CD14-positive monocyte (primary cell): ENCODE measurements at regions not wholly inside any gene's neighbourhood (a gene's known extent, or its start where the extent isn't known, plus 50 kb on each side); places are given as distances from the start of the nearest gene placed in this dataset.

Experiments
- DNase-seq, 3 donors: peaks; one replicate each; pipeline ENCODE4 v3.0.0-alpha.2; 2011 to 2022
- H2AFZ ChIP-seq: 2 replicates; pipeline ENCODE4 v1.6.0; 2012; ENCODE audit warnings: mild to moderate bottlenecking, low read depth, low read length, inconsistent platforms; ENCODE audit not compliant: insufficient read depth, poor library complexity, severe bottlenecking
- H3K27ac ChIP-seq, 2 donors: 1 replicate in 1 of 2; 2 replicates in 1 of 2; pipeline ENCODE4 v1.5.1; 2012 to 2013; ENCODE audit warnings: low read length in 2 of 2, control low read depth in 1 of 2, inconsistent platforms in 1 of 2, low read depth in 1 of 2, mild to moderate bottlenecking in 1 of 2
- H3K27me3 ChIP-seq, 2 donors: one replicate each; pipeline versions ENCODE4 v1.6.0 to v1.6.1; 2011 to 2013; ENCODE audit warnings: low read length in 2 of 2; ENCODE audit not compliant: control insufficient read depth in 2 of 2, insufficient read depth in 2 of 2
- H3K36me3 ChIP-seq, 2 donors: replicated peaks in 1 of 2; 1 replicate in 1 of 2; 2 replicates in 1 of 2; pipeline versions ENCODE4 v1.5.1 to v1.6.1; 2012 to 2013; ENCODE audit warnings: low read length in 2 of 2, control low read depth in 1 of 2, inconsistent platforms in 1 of 2, mild to moderate bottlenecking in 1 of 2; ENCODE audit not compliant: insufficient read depth in 2 of 2, control insufficient read depth in 1 of 2
- H3K4me1 ChIP-seq, 2 donors: 1 replicate in 1 of 2; 2 replicates in 1 of 2; pipeline versions ENCODE4 v1.5.1 to v1.6.1; 2012 to 2013; ENCODE audit warnings: low read length in 2 of 2, control low read depth in 1 of 2, inconsistent platforms in 1 of 2, mild to moderate bottlenecking in 1 of 2, moderate library complexity in 1 of 2; ENCODE audit not compliant: insufficient read depth in 2 of 2, control insufficient read depth in 1 of 2
- H3K4me2 ChIP-seq: replicated peaks from 2 replicates; pipeline ENCODE3; 2012; ENCODE audit warnings: low read length, moderate library complexity, mild to moderate bottlenecking; ENCODE audit not compliant: poor library complexity, severe bottlenecking; ENCODE audit errors: extremely low read depth
- H3K4me3 ChIP-seq, 3 experiments: fragments of 200-600 bp in 1 of 3; sonication (generic) in 1 of 3; replicated peaks in 1 of 3; 1 replicate in 2 of 3; 2 replicates in 1 of 3; pipeline ENCODE4 v1.5.1; 2011 to 2013; ENCODE audit warnings: low read length in 3 of 3, mild to moderate bottlenecking in 3 of 3, control low read depth in 2 of 3, low read depth in 2 of 3, inconsistent platforms in 1 of 3, moderate library complexity in 1 of 3
- H3K79me2 ChIP-seq: 2 replicates; pipeline ENCODE4 v1.6.0; 2012; ENCODE audit warnings: mild to moderate bottlenecking, control low read depth, inconsistent platforms, low read length, moderate library complexity; ENCODE audit not compliant: insufficient read depth
- H3K9ac ChIP-seq: 2 replicates; pipeline ENCODE4 v1.6.0; 2017; ENCODE audit warnings: low read length, mild to moderate bottlenecking; ENCODE audit not compliant: insufficient read depth, poor library complexity, severe bottlenecking
- H3K9me3 ChIP-seq, 2 donors: replicated peaks in 1 of 2; 1 replicate in 1 of 2; 2 replicates in 1 of 2; pipeline versions ENCODE4 v1.5.1 to v1.6.1; 2012 to 2013; ENCODE audit warnings: low read length in 2 of 2, control low read depth in 1 of 2; ENCODE audit not compliant: control insufficient read depth in 1 of 2, insufficient read depth in 1 of 2
- H4K20me1 ChIP-seq: 2 replicates; pipeline ENCODE4 v1.6.0; 2012; ENCODE audit warnings: mild to moderate bottlenecking, low read length, control low read depth, moderate library complexity; ENCODE audit not compliant: insufficient read depth
- H3K27ac Mint-ChIP-seq, 7 donors: one replicate each; pipeline ENCODE4 v1.8.0; 2020; ENCODE audit warnings: mild to moderate bottlenecking in 7 of 7, mixed read lengths in 7 of 7, moderate library complexity in 6 of 7, inconsistent platforms in 2 of 7
- H3K27me3 Mint-ChIP-seq, 3 donors: one replicate each; pipeline ENCODE4 v1.8.0; 2021 to 2022; ENCODE audit warnings: low read depth in 3 of 3, mild to moderate bottlenecking in 3 of 3, mixed read lengths in 3 of 3, moderate library complexity in 3 of 3, inconsistent platforms in 1 of 3
- H3K36me3 Mint-ChIP-seq, 2 donors: one replicate each; pipeline ENCODE4 v1.8.0; 2020; ENCODE audit warnings: mixed read lengths in 2 of 2, inconsistent platforms in 1 of 2, mild to moderate bottlenecking in 1 of 2
- H3K4me1 Mint-ChIP-seq: one replicate; pipeline ENCODE4 v1.8.0; 2020; ENCODE audit warnings: mild to moderate bottlenecking, mixed read lengths
- H3K4me3 Mint-ChIP-seq, 2 donors: one replicate each; pipeline ENCODE4 v1.8.0; 2020; ENCODE audit warnings: mild to moderate bottlenecking in 2 of 2, mixed read lengths in 2 of 2, moderate library complexity in 1 of 2
- H3K9me3 Mint-ChIP-seq, 7 donors: one replicate each; pipeline ENCODE4 v1.8.0; 2020 to 2022; ENCODE audit warnings: mixed read lengths in 7 of 7, mild to moderate bottlenecking in 6 of 7, moderate library complexity in 6 of 7, inconsistent platforms in 2 of 7
- WGBS: methylation state at CpG from one replicate; pipeline ENCODE4 v1.1.5; 2013; ENCODE audit warnings: missing lambda C conversion rate; ENCODE audit not compliant: insufficient coverage; 5-methylcytosine and 5-hydroxymethylcytosine counted together
- intact Hi-C, 2 donors: fragments of 100-400 bp; cut with micrococcal nuclease; formaldehyde crosslinking; loops; one replicate each; pipeline versions ENCODE4 v1.15.0 to v1.15.1; 2023
- TF ChIP-seq, protein P1 (sequence below): fragments of 200-600 bp; IDR thresholded peaks from one replicate; pipeline ENCODE4 v1.8.0; 2022; ENCODE audit warnings: antibody characterized with exemption, mild to moderate bottlenecking

DNA sequence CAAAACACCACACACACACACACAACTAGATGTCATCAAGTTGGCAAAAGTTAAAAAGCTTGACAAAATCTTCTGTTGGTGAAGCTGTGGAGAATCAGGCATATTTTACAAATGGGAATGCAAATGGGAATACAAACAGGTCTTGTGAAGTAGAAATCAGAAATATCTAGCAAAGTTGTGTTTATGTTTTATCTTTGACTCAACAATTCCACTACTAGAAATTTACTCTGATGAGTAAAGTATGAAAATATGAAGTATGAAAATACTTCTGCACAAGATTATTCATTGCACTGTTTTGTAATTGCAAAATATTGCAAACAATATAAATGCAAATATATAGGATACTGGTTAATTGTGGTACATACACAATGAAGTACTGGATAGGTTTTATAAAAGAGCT lies 1166.0 kb upstream of the GJE1 start:
- H4K20me1 ChIP-seq = no peaks in the 10 kb centered on the region
- H3K27ac ChIP-seq = no peak overlapping the region
- H3K9ac ChIP-seq = no peak overlapping the region
- Mint-ChIP-seq H3K4me3 (no peak overlapping the region), H3K4me1 (no peaks in the 10 kb centered on the region), H3K36me3 (no peaks in the 10 kb centered on the region), H3K9me3 (peaks cover 0 to 22% (median 11%) of the 10 kb centered on the region in 7 donors), H3K27me3 (no peaks in the 10 kb centered on the region), H3K27ac (no peak overlapping the region)
- no peaks in the 10 kb centered on the region for H3K79me2 ChIP-seq
- no peaks in the 10 kb centered on the region for H3K36me3 ChIP-seq
- H3K4me2 ChIP-seq = no peak overlapping the region
- H3K4me1 ChIP-seq = no peaks in the 10 kb centered on the region
- no peaks in the 10 kb centered on the region for H3K27me3 ChIP-seq
- intact Hi-C loops = no loop called here
- no peaks in the 10 kb centered on the region for H3K9me3 ChIP-seq
- DNase-seq = no peak
- no peak overlapping the region for H3K4me3 ChIP-seq
- TF ChIP-seq, protein P1, sequence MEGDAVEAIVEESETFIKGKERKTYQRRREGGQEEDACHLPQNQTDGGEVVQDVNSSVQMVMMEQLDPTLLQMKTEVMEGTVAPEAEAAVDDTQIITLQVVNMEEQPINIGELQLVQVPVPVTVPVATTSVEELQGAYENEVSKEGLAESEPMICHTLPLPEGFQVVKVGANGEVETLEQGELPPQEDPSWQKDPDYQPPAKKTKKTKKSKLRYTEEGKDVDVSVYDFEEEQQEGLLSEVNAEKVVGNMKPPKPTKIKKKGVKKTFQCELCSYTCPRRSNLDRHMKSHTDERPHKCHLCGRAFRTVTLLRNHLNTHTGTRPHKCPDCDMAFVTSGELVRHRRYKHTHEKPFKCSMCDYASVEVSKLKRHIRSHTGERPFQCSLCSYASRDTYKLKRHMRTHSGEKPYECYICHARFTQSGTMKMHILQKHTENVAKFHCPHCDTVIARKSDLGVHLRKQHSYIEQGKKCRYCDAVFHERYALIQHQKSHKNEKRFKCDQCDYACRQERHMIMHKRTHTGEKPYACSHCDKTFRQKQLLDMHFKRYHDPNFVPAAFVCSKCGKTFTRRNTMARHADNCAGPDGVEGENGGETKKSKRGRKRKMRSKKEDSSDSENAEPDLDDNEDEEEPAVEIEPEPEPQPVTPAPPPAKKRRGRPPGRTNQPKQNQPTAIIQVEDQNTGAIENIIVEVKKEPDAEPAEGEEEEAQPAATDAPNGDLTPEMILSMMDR = no peak
- no peak overlapping the region for H2AFZ ChIP-seq

DNA sequence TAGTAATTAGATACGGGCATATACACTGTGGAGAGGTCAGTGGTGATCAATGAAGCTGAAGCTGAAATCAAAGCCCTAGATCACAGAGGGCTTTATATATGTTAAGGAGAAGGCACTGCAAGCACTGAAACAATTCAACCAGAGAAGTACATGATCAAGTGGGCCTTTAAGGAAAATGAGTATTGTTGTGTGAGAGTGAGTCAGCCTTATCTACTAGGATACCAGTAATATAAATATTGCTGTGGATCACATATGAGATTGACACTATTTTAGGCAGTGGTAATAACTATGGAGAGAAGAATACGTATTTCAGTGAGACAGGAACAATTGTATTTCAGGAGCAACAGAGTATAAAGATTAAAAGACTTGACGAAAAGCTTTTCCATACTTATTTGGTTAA lies 1172.2 kb upstream of the GJE1 start:
- Mint-ChIP-seq H3K9me3 (peaks cover 0 to 9% (median 2%) of the 10 kb centered on the region in 7 donors), H3K36me3 (no peaks in the 10 kb centered on the region), H3K27ac (no peak overlapping the region), H3K4me1 (no peaks in the 10 kb centered on the region), H3K4me3 (no peak overlapping the region), H3K27me3 (no peaks in the 10 kb centered on the region)
- no peaks in the 10 kb centered on the region for H3K79me2 ChIP-seq
- TF ChIP-seq, protein P1 = no peak
- no peak overlapping the region for H3K9ac ChIP-seq
- H3K27me3 ChIP-seq = no peaks in the 10 kb centered on the region
- H3K27ac ChIP-seq = no peak overlapping the region
- no peak overlapping the region for H3K4me2 ChIP-seq
- intact Hi-C loops = no loop called here
- 100% methylated on average over 1 of the region's 3 CpGs for WGBS
- no peak overlapping the region for H3K4me3 ChIP-seq
- H3K9me3 ChIP-seq = no peaks in the 10 kb centered on the region
- no peak overlapping the region for H2AFZ ChIP-seq
- no peaks in the 10 kb centered on the region for H4K20me1 ChIP-seq
- no peak for DNase-seq
- H3K36me3 ChIP-seq = no peaks in the 10 kb centered on the region
- H3K4me1 ChIP-seq = no peaks in the 10 kb centered on the region
